HepG2 (cell line): ENCODE measurements at regions not wholly inside any gene's neighbourhood (a gene's known extent, or its start where the extent isn't known, plus 50 kb on each side); places are given as distances from the start of the nearest gene placed in this dataset.

ENCODE experiments used
- ATAC-seq: fragments of 200-7000 bp; cut with Tn5 transposase; 3 replicates; pipeline ENCODE4 v1.9.1; 2020; ENCODE audit warnings: mild to moderate bottlenecking, moderate library complexity
- BruUV-seq: library from RNA; stranded (reverse); fragments of 400-500 nt; replicated peaks from 2 replicates; lab custom pipeline; 2021; lab: Mats Ljungman, UMichigan
- CTCF ChIA-PET: fragments of 300-600 bp; formaldehyde crosslinking; extraction: SDS; loops from one replicate; lab custom pipeline; 2021; ENCODE audit warnings: low total read pairs, inconsistent platforms, low intra/inter-chr PET ratio; lab: Yijun Ruan, JAX
- POLR2A ChIA-PET: fragments of 350-600 bp; sonication (Branson Sonifier 250); formaldehyde crosslinking; loops from one replicate; lab custom pipeline; 2020; ENCODE audit warnings: antibody characterized with exemption, inconsistent platforms; lab: Yijun Ruan, JAX
- DNase-seq: peaks from one replicate; pipeline ENCODE4 v3.0.0-alpha.2; 2015; ENCODE audit warnings: low spot score
- FAIRE-seq: peaks from 3 replicates; lab custom pipeline; 2011; peaks lifted over from hg19 to GRCh38; lab: Jason Lieb, UNC
- H2AFZ ChIP-seq: one replicate; pipeline ENCODE4 v1.6.1; 2011; ENCODE audit warnings: low read length, inconsistent platforms
- H3K27ac ChIP-seq: fragments of 300-600 bp; 3 replicates; pipeline ENCODE4 v1.8.0; 2011; ENCODE audit warnings: mixed run types, mild to moderate bottlenecking, mixed read lengths, low read length, inconsistent platforms; ENCODE audit not compliant: insufficient read depth; ENCODE audit errors: extremely low read length
- H3K27me3 ChIP-seq, 2 experiments: fragments of 200-600 bp in 1 of 2; 2 replicates in 1 of 2; 3 replicates in 1 of 2; pipeline versions ENCODE4 v1.6.0 to v1.8.0; 2011; ENCODE audit warnings: low read length in 2 of 2, mild to moderate bottlenecking in 2 of 2, moderate library complexity in 2 of 2, inconsistent platforms in 1 of 2; ENCODE audit not compliant: insufficient read depth in 2 of 2, control insufficient read depth in 1 of 2
- H3K36me3 ChIP-seq, 2 experiments: fragments of 200-600 bp in 1 of 2; replicated peaks in 1 of 2; 2 replicates in 1 of 2; 3 replicates in 1 of 2; pipeline versions ENCODE4 v1.5.1 to v1.8.0; 2011; ENCODE audit warnings: low read length in 2 of 2, inconsistent platforms in 1 of 2; ENCODE audit not compliant: insufficient read depth in 2 of 2, control insufficient read depth in 1 of 2
- H3K4me1 ChIP-seq: 2 replicates; pipeline ENCODE4 v1.5.1; 2012; ENCODE audit warnings: low read length, inconsistent platforms; ENCODE audit not compliant: insufficient read depth
- H3K4me2 ChIP-seq: 2 replicates; pipeline ENCODE4 v1.6.0; 2011; ENCODE audit warnings: low read depth, low read length, inconsistent platforms
- H3K4me3 ChIP-seq, 3 experiments: fragments of 200-600 bp in 1 of 3; sonication (generic), shearing (Covaris generic) in 1 of 3; replicated peaks in 1 of 3; 2 replicates each; pipeline ENCODE4 v1.5.1; 2011 to 2016; ENCODE audit warnings: low read length in 3 of 3, inconsistent platforms in 2 of 3, low read depth in 2 of 3, mild to moderate bottlenecking in 2 of 3, control low read depth in 1 of 3, mixed read lengths in 1 of 3; ENCODE audit not compliant: insufficient read depth in 1 of 3
- H3K79me2 ChIP-seq: one replicate; pipeline ENCODE4 v1.6.1; 2011; ENCODE audit warnings: low read length, inconsistent platforms; ENCODE audit not compliant: insufficient read depth
- H3K9ac ChIP-seq: 2 replicates; pipeline ENCODE4 v1.6.0; 2011; ENCODE audit warnings: mild to moderate bottlenecking, low read depth, low read length, inconsistent platforms; ENCODE audit not compliant: insufficient read depth
- H3K9me3 ChIP-seq: 2 replicates; pipeline ENCODE4 v1.5.1; 2012; ENCODE audit warnings: mild to moderate bottlenecking, low read length
- H4K20me1 ChIP-seq: 2 replicates; pipeline ENCODE4 v1.6.0; 2011; ENCODE audit warnings: inconsistent platforms, mild to moderate bottlenecking, low read length, moderate library complexity; ENCODE audit not compliant: insufficient read depth
- CTCF ChIP-seq: sonication (generic); formaldehyde crosslinking; IDR thresholded peaks from 2 replicates; pipeline ENCODE4 v1.5.0; 2020; ENCODE audit warnings: mild to moderate bottlenecking, missing genetic modification reagents, moderate library complexity
- MAFF ChIP-seq: IDR thresholded peaks from 2 replicates; pipeline ENCODE4 v1.6.1; 2011; ENCODE audit warnings: low read depth, low read length, improper control_type of control experiment
- MAFK ChIP-seq, 2 experiments: IDR thresholded peaks in 1 of 2; conservative IDR thresholded peaks in 1 of 2; 2 replicates each; pipeline ENCODE4 v1.6.1; 2011; ENCODE audit warnings: improper control_type of control experiment in 2 of 2, low read length in 2 of 2
- SMC3 ChIP-seq: IDR thresholded peaks from 2 replicates; pipeline ENCODE4 v1.6.1; 2011; ENCODE audit warnings: low read length, improper control_type of control experiment
- SOX13 ChIP-seq, 3 experiments: fragments of 450-650 bp in 1 of 3; sonication (generic) in 1 of 3; formaldehyde crosslinking in 1 of 3; IDR thresholded peaks in 2 of 3; conservative IDR thresholded peaks in 1 of 3; 2 replicates each; pipeline versions ENCODE4 v1.5.0 to v1.6.1; 2016 to 2020; ENCODE audit warnings: antibody characterized with exemption in 1 of 3, mild to moderate bottlenecking in 1 of 3, missing compliant biosample characterization in 1 of 3, missing genetic modification reagents in 1 of 3, moderate library complexity in 1 of 3
- STAG1 ChIP-seq: sonication (generic); formaldehyde crosslinking; IDR thresholded peaks from 2 replicates; pipeline ENCODE4 v1.4.0; 2020; ENCODE audit warnings: missing genetic modification reagents
- TOE1 ChIP-seq: sonication (generic); formaldehyde crosslinking; IDR thresholded peaks from 2 replicates; pipeline ENCODE4 v1.4.0; 2020; ENCODE audit warnings: mild to moderate bottlenecking, missing genetic modification reagents
- WGBS: methylation state at CpG from one replicate; pipeline ENCODE4 v1.1.6; 2017; ENCODE audit warnings: low lambda C conversion rate; 5-methylcytosine and 5-hydroxymethylcytosine counted together
- in situ Hi-C: cut with HindIII; loops from 2 replicates; pipeline ENCODE4 v1.10.0; 2017; ENCODE audit warnings: low pct_unique_long_range_greater_than_20kb; ENCODE audit not compliant: extremely low pct_ligation_motif_present
- intact Hi-C: fragments of 100-400 bp; cut with micrococcal nuclease; formaldehyde crosslinking; loops from one replicate; pipeline ENCODE4 v1.10.0; 2022; ENCODE audit not compliant: unreplicated experiment

GRCh38 chr1:222095606-222096475 is 354.0 kb upstream of the DUSP10 start:
- Histone ChIP-seq H4K20me1 (no peaks in the 10 kb centered on the region), H3K4me3 (no peak overlapping the region), H3K36me3 (no peaks in the 10 kb centered on the region), H3K4me1 (peaks cover 11% of the 10 kb centered on the region; the same call in 1 of the 2 replicates), H3K9ac (no peak overlapping the region), H3K79me2 (no peaks in the 10 kb centered on the region), H3K4me2 (no peak overlapping the region), H3K9me3 (no peaks in the 10 kb centered on the region), H2AFZ (no peak overlapping the region), H3K27ac (no peak overlapping the region), H3K27me3 (no peaks in the 10 kb centered on the region; a peak in 1 of 5 replicates)
- ChIA-PET CTCF (interaction anchor here (1.2 kb wide), 1 partner anchor 359 kb away, joined by 4 read pairs; no protein-coding TSS in a partner anchor), POLR2A (no interaction called here)
- DNase-seq (peak; percentile 7), FAIRE-seq (peak; percentile 26), ATAC-seq (peak; percentile 85)
- intact Hi-C loops: loop anchor here (1.0 kb wide), 1 partner anchor 359 kb away; no protein-coding TSS in a partner anchor
- WGBS: 18% methylated on average over 11 of the region's 11 CpGs
- peak; percentile 44; the same call in 1 of the 2 replicates for TF ChIP-seq SMC3
- peak; percentile 46 for TF ChIP-seq STAG1 (CRISPR knock-in tag)
- TF ChIP-seq MAFK (conservative IDR thresholded peaks at IDR 0.05 in 1 of 2, IDR thresholded peaks at IDR 0.05 in 1 of 2; ENCODE audit: low read length in 2 of 2): peak in 1 of 2 experiments; percentile 11; a peak in 1 of 4 replicates
- TF ChIP-seq MAFF: 0 out of 2 replicates have a peak, but pooled peaks have one; percentile 14
- peak; percentile 68 for TF ChIP-seq CTCF (CRISPR knock-in tag)
- no peak for TF ChIP-seq SOX13 (IDR thresholded peaks at IDR 0.05)
- TF ChIP-seq SOX13 (CRISPR knock-in tag; conservative IDR thresholded peaks at IDR 0.05 in 1 of 2, IDR thresholded peaks at IDR 0.05 in 1 of 2): no peak
- no peak for TF ChIP-seq TOE1 (CRISPR knock-in tag)
- in situ Hi-C loops: no loop called here
- no TSS peak for BruUV-seq
